Urothelium cell line (cell line): ENCODE measurements at regions not wholly inside any gene's neighbourhood (a gene's known extent, or its start where the extent isn't known, plus 50 kb on each side); places are given as distances from the start of the nearest gene placed in this dataset.
A peak's percentile ranks its signal among the peaks of the same experiment; 100 is the strongest.

Experiments used
- DNase-seq: peaks from one replicate; pipeline ENCODE4 v3.0.0; 2011; ENCODE audit warnings: low spot score, mixed read lengths
- FAIRE-seq: peaks from 2 replicates; lab custom pipeline; 2011; peaks lifted over from hg19 to GRCh38; lab: Jason Lieb, UNC

GRCh38 chr10:8725343-8725742 lies 670.9 kb downstream of the GATA3 start:
- DNase-seq (no peak), FAIRE-seq (no peak)

GRCh38 chr10:8726084-8726778 lies 671.7 kb downstream of the GATA3 start:
- no peak for FAIRE-seq
- peak; percentile 35 for DNase-seq

GRCh38 chr10:8726779-8727084 lies 672.2 kb downstream of the GATA3 start:
- FAIRE-seq, result no peak
- DNase-seq, result no peak

GRCh38 chr10:8731121-8732095 lies 676.9 kb downstream of the GATA3 start:
- no peak for DNase-seq
- no peak for FAIRE-seq

GRCh38 chr10:8738987-8739386 lies 684.5 kb downstream of the GATA3 start:
- no peak for FAIRE-seq
- no peak for DNase-seq

GRCh38 chr10:8752146-8752843 lies 697.8 kb downstream of the GATA3 start:
- FAIRE-seq (no peak), DNase-seq (no peak)

GRCh38 chr10:8758029-8758428 lies 703.5 kb downstream of the GATA3 start:
- FAIRE-seq, result no peak

GRCh38 chr10:8766899-8767298 lies 712.4 kb downstream of the GATA3 start:
- DNase-seq (no peak), FAIRE-seq (no peak)

More at GRCh38 chr10:8758029-8758428, 703.5 kb downstream of the GATA3 start:
- peak; percentile 14 for DNase-seq

- DNase-seq (no peak), FAIRE-seq (no peak)
These were observed 713.1 kb downstream of the GATA3 start for GRCh38 chr10:8767591-8767990.

- no peak for FAIRE-seq
- DNase-seq, result no peak
These were observed 713.9 kb downstream of the GATA3 start for GRCh38 chr10:8768341-8768740.

- DNase-seq (no peak), FAIRE-seq (no peak)
These were observed 714.4 kb downstream of the GATA3 start for GRCh38 chr10:8768852-8769251.

GRCh38 chr10:8776926-8777622 lies 722.6 kb downstream of the GATA3 start:
- FAIRE-seq, result no peak

GRCh38 chr10:8778713-8779112 lies 724.2 kb downstream of the GATA3 start:
- no peak for DNase-seq
- FAIRE-seq, result no peak

More at GRCh38 chr10:8776926-8777622, 722.6 kb downstream of the GATA3 start:
- DNase-seq, result no peak

GRCh38 chr10:8787649-8788048 lies 733.2 kb downstream of the GATA3 start:
- DNase-seq (no peak), FAIRE-seq (no peak)

GRCh38 chr10:8790390-8790789 lies 735.9 kb downstream of the GATA3 start:
- FAIRE-seq (no peak), DNase-seq (no peak)

GRCh38 chr10:8794860-8795259 lies 740.4 kb downstream of the GATA3 start:
- DNase-seq (no peak), FAIRE-seq (no peak)

- DNase-seq (no peak), FAIRE-seq (no peak)
These were observed 745.9 kb downstream of the GATA3 start for GRCh38 chr10:8800426-8800825.

GRCh38 chr10:8803992-8804391 lies 749.5 kb downstream of the GATA3 start:
- no peak for DNase-seq
- FAIRE-seq, result no peak

GRCh38 chr10:8810677-8811076 lies 756.2 kb downstream of the GATA3 start:
- DNase-seq (no peak), FAIRE-seq (no peak)

GRCh38 chr10:8811201-8811600 lies 756.7 kb downstream of the GATA3 start:
- no peak for FAIRE-seq
- no peak for DNase-seq

GRCh38 chr10:8815969-8816368 lies 761.5 kb downstream of the GATA3 start:
- FAIRE-seq, result no peak
- DNase-seq, result peak; percentile 44
